ENCODE measurements at regions not wholly inside any gene's neighbourhood (a gene's known extent, or its start where the extent isn't known, plus 50 kb on each side); places are given as distances from the start of the nearest gene placed in this dataset.

DNA sequence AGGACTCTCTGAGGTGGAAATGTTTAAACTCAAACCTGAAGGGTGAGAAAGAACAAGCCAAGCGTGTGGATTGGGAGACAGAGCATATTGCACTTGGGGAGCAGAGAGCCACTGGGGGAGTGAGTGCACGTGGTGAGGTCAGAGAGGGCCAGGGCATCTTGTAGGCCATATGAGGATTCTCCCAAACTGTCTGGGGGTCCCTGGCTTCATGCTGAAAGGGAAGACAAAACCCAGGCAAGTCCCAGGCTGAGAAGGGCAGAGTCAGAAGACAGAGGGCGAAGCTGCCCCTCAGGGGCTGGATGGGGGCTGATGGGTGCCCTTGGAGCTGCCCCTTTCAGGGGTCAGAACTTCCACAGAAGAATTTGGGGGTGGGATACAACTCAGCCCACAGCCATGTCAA, 215.3 kb upstream of the S1PR3 start:
- no peaks in the 10 kb centered on the region for H3K27me3 Mint-ChIP-seq (ENCODE audit: low read depth)

More for the DNA sequence above, 215.3 kb upstream of the S1PR3 start:
- H2BK5ac ChIP-seq (ENCODE audit: insufficient read length, low read length) = no peak overlapping the region
- H4K5ac ChIP-seq (ENCODE audit: insufficient read length, low read depth, low read length) = no peak overlapping the region
- no peaks in the 10 kb centered on the region for H4K20me1 ChIP-seq (ENCODE audit: control insufficient read depth, insufficient read depth, insufficient read length)
- H2BK20ac ChIP-seq (ENCODE audit: low read depth, low read length, poor library complexity, severe bottlenecking) = no peak overlapping the region
- no CpG with 5 or more reads among the region's 3 CpGs for WGBS (ENCODE audit: extremely low coverage, insufficient read length, low lambda C conversion rate)
- no peak overlapping the region for H2BK12ac ChIP-seq (ENCODE audit: insufficient read length, low read depth, low read length)
- H3K4me1 ChIP-seq (ENCODE audit: insufficient read depth, low read length) = no peaks in the 10 kb centered on the region
- H3K27ac ChIP-seq (ENCODE audit: insufficient read length, low read depth, low read length) = no peak overlapping the region
- no peak overlapping the region for H2BK15ac ChIP-seq (ENCODE audit: low read depth, low read length)
- TF ChIP-seq, protein P1, sequence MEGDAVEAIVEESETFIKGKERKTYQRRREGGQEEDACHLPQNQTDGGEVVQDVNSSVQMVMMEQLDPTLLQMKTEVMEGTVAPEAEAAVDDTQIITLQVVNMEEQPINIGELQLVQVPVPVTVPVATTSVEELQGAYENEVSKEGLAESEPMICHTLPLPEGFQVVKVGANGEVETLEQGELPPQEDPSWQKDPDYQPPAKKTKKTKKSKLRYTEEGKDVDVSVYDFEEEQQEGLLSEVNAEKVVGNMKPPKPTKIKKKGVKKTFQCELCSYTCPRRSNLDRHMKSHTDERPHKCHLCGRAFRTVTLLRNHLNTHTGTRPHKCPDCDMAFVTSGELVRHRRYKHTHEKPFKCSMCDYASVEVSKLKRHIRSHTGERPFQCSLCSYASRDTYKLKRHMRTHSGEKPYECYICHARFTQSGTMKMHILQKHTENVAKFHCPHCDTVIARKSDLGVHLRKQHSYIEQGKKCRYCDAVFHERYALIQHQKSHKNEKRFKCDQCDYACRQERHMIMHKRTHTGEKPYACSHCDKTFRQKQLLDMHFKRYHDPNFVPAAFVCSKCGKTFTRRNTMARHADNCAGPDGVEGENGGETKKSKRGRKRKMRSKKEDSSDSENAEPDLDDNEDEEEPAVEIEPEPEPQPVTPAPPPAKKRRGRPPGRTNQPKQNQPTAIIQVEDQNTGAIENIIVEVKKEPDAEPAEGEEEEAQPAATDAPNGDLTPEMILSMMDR (conservative IDR thresholded peaks at IDR 0.05) = no peak
- no peaks in the 10 kb centered on the region for H3K79me1 ChIP-seq (ENCODE audit: insufficient read depth, low read depth, low read length, poor library complexity, severe bottlenecking)
- no peak overlapping the region for H4K91ac ChIP-seq (ENCODE audit: insufficient read length, low read depth, low read length)
- H3K23me2 ChIP-seq (ENCODE audit: insufficient read length, low read depth, low read length, poor library complexity, severe bottlenecking) = no peaks in the 10 kb centered on the region
- no peak overlapping the region for H3K4ac ChIP-seq (ENCODE audit: low read depth, low read length)
- peaks cover 4% of the 10 kb centered on the region in 2 experiments for H3K4me1 Mint-ChIP-seq
- H2AFZ ChIP-seq (ENCODE audit: low read length) = no peak overlapping the region
- H3K23ac ChIP-seq (ENCODE audit: insufficient read length, low read depth, low read length) = no peak overlapping the region
- H4K8ac ChIP-seq (replicated peaks; ENCODE audit: insufficient read length, low read depth, low read length) = no peak overlapping the region
- H3K4me2 ChIP-seq (ENCODE audit: insufficient read depth, insufficient read length, low read length) = no peak overlapping the region
- H2AK5ac ChIP-seq (ENCODE audit: insufficient read length, low read length) = no peak overlapping the region
- no peak overlapping the region for H3T11ph ChIP-seq (ENCODE audit: low read length)
- no peak overlapping the region for H3K18ac ChIP-seq (ENCODE audit: insufficient read length, low read depth, low read length)
- H3K27me3 ChIP-seq (ENCODE audit: insufficient read depth, low read length) = no peaks in the 10 kb centered on the region
- H3K56ac ChIP-seq (ENCODE audit: insufficient read length, low read depth, low read length) = no peak overlapping the region
- H3K9me3 ChIP-seq (ENCODE audit: control insufficient read depth, low read depth, low read length) = no peaks in the 10 kb centered on the region
- no peaks in the 10 kb centered on the region for H3K36me3 Mint-ChIP-seq (ENCODE audit: insufficient read depth in 1 of 3, low read depth in 3 of 3)
- H3K27ac Mint-ChIP-seq = no peak overlapping the region
- no peak for DNase-seq
- H3K9me3 Mint-ChIP-seq = no peaks in the 10 kb centered on the region
- H2BK120ac ChIP-seq (ENCODE audit: low read depth, low read length, poor library complexity, severe bottlenecking) = no peak overlapping the region
- no peaks in the 10 kb centered on the region for H3K79me2 ChIP-seq (ENCODE audit: insufficient read depth, low read length)
- H3K4me3 Mint-ChIP-seq = no peak overlapping the region
- no peak overlapping the region for H3K9ac ChIP-seq (ENCODE audit: extremely low read depth, insufficient read length, low read length)
- H3K14ac ChIP-seq (ENCODE audit: insufficient read depth, low read length) = peak overlapping the region; percentile 75

All from H9 (cell line).